ENCODE measurements at regions not wholly inside any gene's neighbourhood (a gene's known extent, or its start where the extent isn't known, plus 50 kb on each side); places are given as distances from the start of the nearest gene placed in this dataset.
A peak's percentile ranks its signal among the peaks of the same experiment; 100 is the strongest.

GRCh38 chr3:28645149-28645548, 296.5 kb upstream of the AZI2 start:
- DNase-seq (ENCODE audit: low read depth in 4 of 4, low spot score in 3 of 4): no peak

GRCh38 chr3:28646435-28646834, 297.8 kb upstream of the AZI2 start:
- no peak for DNase-seq (ENCODE audit: low read depth in 4 of 4, low spot score in 3 of 4)

GRCh38 chr3:28649266-28649665, 300.6 kb upstream of the AZI2 start:
- DNase-seq (ENCODE audit: low read depth in 4 of 4, low spot score in 3 of 4): no peak

GRCh38 chr3:28651159-28651558, 302.5 kb upstream of the AZI2 start:
- DNase-seq (ENCODE audit: low read depth in 4 of 4, low spot score in 3 of 4): no peak

GRCh38 chr3:28664123-28664522, 315.5 kb upstream of the AZI2 start:
- no peak for DNase-seq (ENCODE audit: low read depth in 4 of 4, low spot score in 3 of 4)

GRCh38 chr3:28667646-28668621, 319.3 kb upstream of the AZI2 start:
- peak; percentile 26 to 48 (median 36) for DNase-seq (ENCODE audit: low read depth in 4 of 4, low spot score in 3 of 4)

- DNase-seq (ENCODE audit: low read depth in 4 of 4, low spot score in 3 of 4): no peak
Measured at GRCh38 chr3:28669870-28670269, 321.2 kb upstream of the AZI2 start.

GRCh38 chr3:28672406-28672805, 323.8 kb upstream of the AZI2 start:
- no peak for DNase-seq (ENCODE audit: low read depth in 4 of 4, low spot score in 3 of 4)

GRCh38 chr3:28673446-28673845, 324.8 kb upstream of the AZI2 start:
- no peak for DNase-seq (ENCODE audit: low read depth in 4 of 4, low spot score in 3 of 4)

GRCh38 chr3:28674212-28674611, 325.6 kb upstream of the AZI2 start:
- no peak for DNase-seq (ENCODE audit: low read depth in 4 of 4, low spot score in 3 of 4)

GRCh38 chr3:28677581-28677980, 329.0 kb upstream of the AZI2 start:
- DNase-seq (ENCODE audit: low read depth in 4 of 4, low spot score in 3 of 4): no peak

- DNase-seq (ENCODE audit: low read depth in 4 of 4, low spot score in 3 of 4): no peak
Measured at GRCh38 chr3:28678086-28678485, 329.5 kb upstream of the AZI2 start.

- no peak for DNase-seq (ENCODE audit: low read depth in 4 of 4, low spot score in 3 of 4)
Measured at GRCh38 chr3:28680050-28680449, 331.4 kb upstream of the AZI2 start.

GRCh38 chr3:28682121-28682520, 333.5 kb upstream of the AZI2 start:
- DNase-seq (ENCODE audit: low read depth in 4 of 4, low spot score in 3 of 4): no peak

GRCh38 chr3:28690176-28690575, 341.6 kb upstream of the AZI2 start:
- DNase-seq (ENCODE audit: low read depth in 4 of 4, low spot score in 3 of 4): no peak

GRCh38 chr3:28698706-28699105, 350.1 kb upstream of the AZI2 start:
- no peak for DNase-seq (ENCODE audit: low read depth in 4 of 4, low spot score in 3 of 4)

- DNase-seq (ENCODE audit: low read depth in 4 of 4, low spot score in 3 of 4): no peak
Measured at GRCh38 chr3:28699283-28699682, 350.7 kb upstream of the AZI2 start.

GRCh38 chr3:28700728-28701127, 352.1 kb upstream of the AZI2 start:
- no peak for DNase-seq (ENCODE audit: low read depth in 4 of 4, low spot score in 3 of 4)

GRCh38 chr3:28703843-28704242, 355.2 kb upstream of the AZI2 start:
- DNase-seq (ENCODE audit: low read depth in 4 of 4, low spot score in 3 of 4): no peak

GRCh38 chr3:28711293-28711692, 362.7 kb upstream of the AZI2 start:
- no peak for DNase-seq (ENCODE audit: low read depth in 4 of 4, low spot score in 3 of 4)

GRCh38 chr3:28716939-28717338, 368.3 kb upstream of the AZI2 start:
- DNase-seq (ENCODE audit: low read depth in 4 of 4, low spot score in 3 of 4): no peak

- DNase-seq (ENCODE audit: low read depth in 4 of 4, low spot score in 3 of 4): no peak
Measured at GRCh38 chr3:28718074-28718849, 369.6 kb upstream of the AZI2 start.

Data from left renal pelvis (tissue), 4 donors.